ENCODE measurements at regions not wholly inside any gene's neighbourhood (a gene's known extent, or its start where the extent isn't known, plus 50 kb on each side); places are given as distances from the start of the nearest gene placed in this dataset.

GRCh38 chr4:97144199-97144598 is 999.1 kb downstream of the STPG2 start:
- no peak for ATAC-seq (ENCODE audit: low FRiP score)

GRCh38 chr4:97150966-97151365 is 992.3 kb downstream of the STPG2 start:
- ATAC-seq (ENCODE audit: low FRiP score) (no peak), DNase-seq (ENCODE audit: low spot score) (no peak)
- no peak for TF ChIP-seq CTCF (IDR thresholded peaks at IDR 0.05)

More at GRCh38 chr4:97144199-97144598, 999.1 kb downstream of the STPG2 start:
- no peak for TF ChIP-seq CTCF (IDR thresholded peaks at IDR 0.05)
- DNase-seq (ENCODE audit: low spot score): no peak

GRCh38 chr4:97152149-97152548 is 991.1 kb downstream of the STPG2 start:
- ATAC-seq (ENCODE audit: low FRiP score) (no peak), DNase-seq (ENCODE audit: low spot score) (no peak)
- no peak for TF ChIP-seq CTCF (IDR thresholded peaks at IDR 0.05)

GRCh38 chr4:97153042-97153441 is 990.2 kb downstream of the STPG2 start:
- no peak for DNase-seq (ENCODE audit: low spot score)

GRCh38 chr4:97159625-97160024 is 983.7 kb downstream of the STPG2 start:
- ATAC-seq (ENCODE audit: low FRiP score) (no peak), DNase-seq (ENCODE audit: low spot score) (no peak)
- no peak for TF ChIP-seq CTCF (IDR thresholded peaks at IDR 0.05)

More at GRCh38 chr4:97153042-97153441, 990.2 kb downstream of the STPG2 start:
- no peak for ATAC-seq (ENCODE audit: low FRiP score)
- TF ChIP-seq CTCF (IDR thresholded peaks at IDR 0.05): no peak

GRCh38 chr4:97185233-97185632 is 958.0 kb downstream of the STPG2 start:
- ATAC-seq (ENCODE audit: low FRiP score): no peak
- DNase-seq (ENCODE audit: low spot score): no peak
- no peak for TF ChIP-seq CTCF (IDR thresholded peaks at IDR 0.05)

GRCh38 chr4:97197106-97197505 is 946.2 kb downstream of the STPG2 start:
- DNase-seq (ENCODE audit: low spot score) (no peak), ATAC-seq (ENCODE audit: low FRiP score) (no peak)
- no peak for TF ChIP-seq CTCF (IDR thresholded peaks at IDR 0.05)

Data from omental fat pad (tissue), 3 donors.